WTC11 (cell line): ENCODE measurements at regions not wholly inside any gene's neighbourhood (a gene's known extent, or its start where the extent isn't known, plus 50 kb on each side); places are given as distances from the start of the nearest gene placed in this dataset.

Experiments used
- ATF3 ChIP-seq: sonication (generic); formaldehyde crosslinking; conservative IDR thresholded peaks from 2 replicates; pipeline ENCODE4 v1.8.1; 2022; ENCODE audit warnings: mild to moderate bottlenecking, missing genetic modification reagents
- ESRRA ChIP-seq: sonication (generic); formaldehyde crosslinking; IDR thresholded peaks from 2 replicates; pipeline ENCODE4 v1.8.1; 2022; ENCODE audit warnings: mild to moderate bottlenecking, missing genetic modification reagents, borderline replicate concordance
- FOXK1 ChIP-seq: sonication (generic); formaldehyde crosslinking; IDR thresholded peaks from 2 replicates; pipeline ENCODE4 v1.8.0; 2022; ENCODE audit warnings: mild to moderate bottlenecking, moderate library complexity, missing genetic modification reagents
- FOXP1 ChIP-seq: sonication (generic); formaldehyde crosslinking; IDR thresholded peaks from 2 replicates; pipeline ENCODE4 v1.8.0; 2022; ENCODE audit warnings: missing genetic modification reagents, mild to moderate bottlenecking, moderate library complexity, borderline replicate concordance
- JUN ChIP-seq: sonication (generic); formaldehyde crosslinking; IDR thresholded peaks from 2 replicates; pipeline ENCODE4 v1.8.0; 2023; ENCODE audit warnings: mild to moderate bottlenecking, missing genetic modification reagents
- NR1H2 ChIP-seq: sonication (generic); formaldehyde crosslinking; IDR thresholded peaks from 2 replicates; pipeline ENCODE4 v1.9.0; 2021; ENCODE audit warnings: mild to moderate bottlenecking, moderate library complexity, missing genetic modification reagents
- SP1 ChIP-seq: sonication (generic); formaldehyde crosslinking; conservative IDR thresholded peaks from 2 replicates; pipeline ENCODE4 v1.8.1; 2022; ENCODE audit warnings: missing genetic modification reagents
- TEAD4 ChIP-seq: sonication (generic); formaldehyde crosslinking; IDR thresholded peaks from 2 replicates; pipeline ENCODE4 v1.8.0; 2022; ENCODE audit warnings: mild to moderate bottlenecking, missing genetic modification reagents
- ZNF281 ChIP-seq: sonication (generic); formaldehyde crosslinking; IDR thresholded peaks from 2 replicates; pipeline ENCODE4 v1.8.0; 2023; ENCODE audit warnings: mild to moderate bottlenecking, missing genetic modification reagents
- ZNF512 ChIP-seq: sonication (generic); formaldehyde crosslinking; IDR thresholded peaks from 2 replicates; pipeline ENCODE4 v1.8.1; 2022; ENCODE audit warnings: missing genetic modification reagents, borderline replicate concordance
- TF ChIP-seq, protein P1 (sequence below): fragments of 200-600 bp; IDR thresholded peaks from 2 replicates; pipeline ENCODE4 v1.8.0; 2022; ENCODE audit warnings: antibody characterized with exemption
- TF ChIP-seq, protein P2 (sequence below): sonication (generic); formaldehyde crosslinking; IDR thresholded peaks from 2 replicates; pipeline ENCODE4 v1.8.1; 2023; ENCODE audit warnings: mild to moderate bottlenecking, missing genetic modification reagents, moderate library complexity
- TF ChIP-seq, protein P3 (sequence below): sonication (generic); formaldehyde crosslinking; IDR thresholded peaks from 2 replicates; pipeline ENCODE4 v1.8.1; 2022; ENCODE audit warnings: low read depth, missing genetic modification reagents, borderline replicate concordance

GRCh38 chr20:6975311-6975710, 207.8 kb downstream of the BMP2 start:
- TF ChIP-seq NR1H2 (CRISPR knock-in tag), result no peak
- TF ChIP-seq, protein P1, sequence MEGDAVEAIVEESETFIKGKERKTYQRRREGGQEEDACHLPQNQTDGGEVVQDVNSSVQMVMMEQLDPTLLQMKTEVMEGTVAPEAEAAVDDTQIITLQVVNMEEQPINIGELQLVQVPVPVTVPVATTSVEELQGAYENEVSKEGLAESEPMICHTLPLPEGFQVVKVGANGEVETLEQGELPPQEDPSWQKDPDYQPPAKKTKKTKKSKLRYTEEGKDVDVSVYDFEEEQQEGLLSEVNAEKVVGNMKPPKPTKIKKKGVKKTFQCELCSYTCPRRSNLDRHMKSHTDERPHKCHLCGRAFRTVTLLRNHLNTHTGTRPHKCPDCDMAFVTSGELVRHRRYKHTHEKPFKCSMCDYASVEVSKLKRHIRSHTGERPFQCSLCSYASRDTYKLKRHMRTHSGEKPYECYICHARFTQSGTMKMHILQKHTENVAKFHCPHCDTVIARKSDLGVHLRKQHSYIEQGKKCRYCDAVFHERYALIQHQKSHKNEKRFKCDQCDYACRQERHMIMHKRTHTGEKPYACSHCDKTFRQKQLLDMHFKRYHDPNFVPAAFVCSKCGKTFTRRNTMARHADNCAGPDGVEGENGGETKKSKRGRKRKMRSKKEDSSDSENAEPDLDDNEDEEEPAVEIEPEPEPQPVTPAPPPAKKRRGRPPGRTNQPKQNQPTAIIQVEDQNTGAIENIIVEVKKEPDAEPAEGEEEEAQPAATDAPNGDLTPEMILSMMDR, result no peak
- no peak for TF ChIP-seq ATF3 (CRISPR knock-in tag)
- TF ChIP-seq, protein P2, sequence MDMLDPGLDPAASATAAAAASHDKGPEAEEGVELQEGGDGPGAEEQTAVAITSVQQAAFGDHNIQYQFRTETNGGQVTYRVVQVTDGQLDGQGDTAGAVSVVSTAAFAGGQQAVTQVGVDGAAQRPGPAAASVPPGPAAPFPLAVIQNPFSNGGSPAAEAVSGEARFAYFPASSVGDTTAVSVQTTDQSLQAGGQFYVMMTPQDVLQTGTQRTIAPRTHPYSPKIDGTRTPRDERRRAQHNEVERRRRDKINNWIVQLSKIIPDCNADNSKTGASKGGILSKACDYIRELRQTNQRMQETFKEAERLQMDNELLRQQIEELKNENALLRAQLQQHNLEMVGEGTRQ (CRISPR knock-in tag), result no peak
- TF ChIP-seq JUN (CRISPR knock-in tag), result no peak
- TF ChIP-seq, protein P3, sequence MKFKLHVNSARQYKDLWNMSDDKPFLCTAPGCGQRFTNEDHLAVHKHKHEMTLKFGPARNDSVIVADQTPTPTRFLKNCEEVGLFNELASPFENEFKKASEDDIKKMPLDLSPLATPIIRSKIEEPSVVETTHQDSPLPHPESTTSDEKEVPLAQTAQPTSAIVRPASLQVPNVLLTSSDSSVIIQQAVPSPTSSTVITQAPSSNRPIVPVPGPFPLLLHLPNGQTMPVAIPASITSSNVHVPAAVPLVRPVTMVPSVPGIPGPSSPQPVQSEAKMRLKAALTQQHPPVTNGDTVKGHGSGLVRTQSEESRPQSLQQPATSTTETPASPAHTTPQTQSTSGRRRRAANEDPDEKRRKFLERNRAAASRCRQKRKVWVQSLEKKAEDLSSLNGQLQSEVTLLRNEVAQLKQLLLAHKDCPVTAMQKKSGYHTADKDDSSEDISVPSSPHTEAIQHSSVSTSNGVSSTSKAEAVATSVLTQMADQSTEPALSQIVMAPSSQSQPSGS, result no peak
- TF ChIP-seq ESRRA, result no peak
- TF ChIP-seq ZNF281 (CRISPR knock-in tag), result no peak
- no peak for TF ChIP-seq TEAD4
- TF ChIP-seq ZNF512 (CRISPR knock-in tag), result no peak
- TF ChIP-seq SP1 (CRISPR knock-in tag), result no peak
- no peak for TF ChIP-seq FOXK1 (CRISPR knock-in tag)
- no peak for TF ChIP-seq FOXP1 (CRISPR knock-in tag)
